Right lobe of liver (tissue), 6 donors: ENCODE measurements at regions not wholly inside any gene's neighbourhood (a gene's known extent, or its start where the extent isn't known, plus 50 kb on each side); places are given as distances from the start of the nearest gene placed in this dataset.
"Not testable (repeated sequence)": the region's sequence is repeated elsewhere in the genome, so short reads cannot be mapped to it uniquely, and the experiment has no call there.

Experiments
- ATAC-seq, 4 donors: fragments of 200-7000 bp; cut with Tn5 transposase; one replicate each; pipeline ENCODE4 v1.9.1; 2020; ENCODE audit warnings: mild to moderate bottlenecking in 4 of 4, moderate library complexity in 4 of 4
- DNase-seq, 3 donors: peaks; one replicate each; pipeline ENCODE4 v3.0.0-alpha.2; 2020
- H3K27ac ChIP-seq, 3 donors: fragments of 200-600 bp; one replicate each; pipeline ENCODE4 v1.8.0; 2022
- H3K27me3 ChIP-seq, 2 donors: fragments of 200-600 bp; one replicate each; pipeline ENCODE4 v1.8.0; 2022
- H3K36me3 ChIP-seq, 4 donors: fragments of 200-600 bp; sonication (generic) in 1 of 4; one replicate each; pipeline versions ENCODE4 v1.5.1 to v1.8.0; 2017 to 2022; ENCODE audit warnings: control low read depth in 1 of 4
- H3K4me1 ChIP-seq, 4 donors: fragments of 200-600 bp; sonication (generic) in 1 of 4; one replicate each; pipeline versions ENCODE4 v1.5.1 to v1.8.0; 2017 to 2022; ENCODE audit warnings: control low read depth in 1 of 4
- H3K4me3 ChIP-seq, 3 donors: fragments of 200-600 bp; one replicate each; pipeline ENCODE4 v1.8.0; 2022
- H3K9me3 ChIP-seq, 4 donors: fragments of 200-600 bp; sonication (generic) in 1 of 4; one replicate each; pipeline versions ENCODE4 v1.5.1 to v1.8.0; 2017 to 2022; ENCODE audit warnings: control low read depth in 1 of 4
- CTCF ChIP-seq, 4 donors: fragments of 200-600 bp in 3 of 4; fragments of 450-650 bp in 1 of 4; IDR thresholded peaks; one replicate each; pipeline versions ENCODE4 v1.5.1 to v1.8.0; 2016 to 2022; ENCODE audit warnings: antibody characterized with exemption in 4 of 4, mild to moderate bottlenecking in 2 of 4
- POLR2A ChIP-seq: fragments of 450-650 bp; IDR thresholded peaks from one replicate; pipeline ENCODE4 v1.6.1; 2017; ENCODE audit warnings: antibody characterized with exemption, mild to moderate bottlenecking
- WGBS: methylation state at CpG from one replicate; pipeline ENCODE4 v1.1.6; 2018; ENCODE audit warnings: low coverage, low lambda C conversion rate; ENCODE audit not compliant: insufficient coverage; ENCODE audit errors: missing lambda C conversion rate; 5-methylcytosine and 5-hydroxymethylcytosine counted together
- intact Hi-C, 2 donors: fragments of 100-400 bp; cut with DNase I; formaldehyde crosslinking; loops; one replicate each; pipeline versions ENCODE4 v1.11.2 to v1.14.1; 2022
- donor health status: DM: no; HTN: yes; CAD: no.
- donor health status: DM: no; HTN: no; CAD: no.
- donor health status: DM: no; HTN: no; CAD: no.
- donor health status: DM: no; HTN: yes; CAD: no.
- donor health status: DM: no; HTN: yes; CAD: no.

- DNase-seq (no peak), ATAC-seq (no peak)
- no peak overlapping the region for H3K4me3 ChIP-seq
- WGBS: 73% methylated on average over 2 of the region's 5 CpGs
- no peaks in the 10 kb centered on the region for H3K27me3 ChIP-seq
- no peak overlapping the region for H3K27ac ChIP-seq
- no peaks in the 10 kb centered on the region for H3K36me3 ChIP-seq
- H3K4me1 ChIP-seq: no peaks in the 10 kb centered on the region
- intact Hi-C loops: no loop called here
- no peaks in the 10 kb centered on the region for H3K9me3 ChIP-seq
- no peak for TF ChIP-seq POLR2A
- no peak for TF ChIP-seq CTCF (IDR thresholded peaks at IDR 0.05)
Observed at GRCh38 chr1:90821788-90822359, 104.8 kb upstream of the BARHL2 start.

- TF ChIP-seq CTCF (IDR thresholded peaks at IDR 0.05): no peak
- no peak for TF ChIP-seq POLR2A
- intact Hi-C loops: no loop called here
- ATAC-seq (no peak), DNase-seq (no peak)
- Histone ChIP-seq H3K4me3 (no peak overlapping the region), H3K9me3 (no peaks in the 10 kb centered on the region), H3K27me3 (no peaks in the 10 kb centered on the region), H3K36me3 (no peaks in the 10 kb centered on the region), H3K4me1 (no peaks in the 10 kb centered on the region), H3K27ac (no peak overlapping the region)
- WGBS: 73% methylated on average over 3 of the region's 5 CpGs
Observed at GRCh38 chr1:90821152-90821787, 104.2 kb upstream of the BARHL2 start.

GRCh38 chr1:90820745-90821144, 103.6 kb upstream of the BARHL2 start:
- Histone ChIP-seq H3K27me3 (no peaks in the 10 kb centered on the region), H3K4me1 (no peaks in the 10 kb centered on the region), H3K9me3 (no peaks in the 10 kb centered on the region), H3K27ac (no peak overlapping the region), H3K36me3 (no peaks in the 10 kb centered on the region), H3K4me3 (no peak overlapping the region)
- 73% methylated on average over 2 of the region's 2 CpGs for WGBS
- TF ChIP-seq POLR2A (no peak), CTCF (IDR thresholded peaks at IDR 0.05) (no peak)
- ATAC-seq (no peak), DNase-seq (no peak)
- intact Hi-C loops: no loop called here

- Histone ChIP-seq H3K27ac (no peak overlapping the region), H3K27me3 (no peaks in the 10 kb centered on the region), H3K9me3 (no peaks in the 10 kb centered on the region), H3K4me3 (no peak overlapping the region), H3K36me3 (no peaks in the 10 kb centered on the region), H3K4me1 (no peaks in the 10 kb centered on the region)
- DNase-seq: no peak
- no peak for TF ChIP-seq CTCF (IDR thresholded peaks at IDR 0.05)
- no peak for TF ChIP-seq POLR2A
- intact Hi-C loops: no loop called here
- ATAC-seq: no peak
- 56% methylated on average over 3 of the region's 3 CpGs for WGBS
Observed at GRCh38 chr1:90817399-90817798, 100.3 kb upstream of the BARHL2 start.

GRCh38 chr1:90812237-90812636, 95.1 kb upstream of the BARHL2 start:
- H3K4me1 ChIP-seq, ATAC-seq, DNase-seq, H3K27ac ChIP-seq, H3K27me3 ChIP-seq, H3K9me3 ChIP-seq, intact Hi-C loops, H3K4me3 ChIP-seq, H3K36me3 ChIP-seq: not testable (repeated sequence)
- WGBS: 85% methylated on average over 2 of the region's 6 CpGs

- intact Hi-C loops, H3K4me1 ChIP-seq, H3K4me3 ChIP-seq, ATAC-seq, H3K27me3 ChIP-seq, H3K36me3 ChIP-seq, DNase-seq, H3K9me3 ChIP-seq, H3K27ac ChIP-seq: not testable (repeated sequence)
- 81% methylated on average over 5 of the region's 5 CpGs for WGBS
Observed at GRCh38 chr1:90811444-90811950, 94.4 kb upstream of the BARHL2 start.
